Naive thymus-derived CD4-positive, alpha-beta T cell (primary cell): ENCODE measurements at regions not wholly inside any gene's neighbourhood (a gene's known extent, or its start where the extent isn't known, plus 50 kb on each side); places are given as distances from the start of the nearest gene placed in this dataset.

ENCODE experiments used
- ATAC-seq: fragments of 150-1000 bp; cut with Tn5 transposase; 2 replicates; pipeline ENCODE4 v1.10.0; 2021; ENCODE audit warnings: mild to moderate bottlenecking, moderate library complexity
- CTCF ChIA-PET: fragments of 350-600 bp; sonication (Branson Sonifier 250); formaldehyde crosslinking; loops from one replicate; lab custom pipeline; 2021; ENCODE audit warnings: antibody characterized with exemption; lab: Charles Lee
- POLR2A ChIA-PET: fragments of 350-600 bp; sonication (Branson Sonifier 250); formaldehyde crosslinking; loops from one replicate; lab custom pipeline; 2021; ENCODE audit warnings: antibody characterized with exemption, inconsistent platforms; lab: Charles Lee
- DNase-seq, 9 donors: peaks; one replicate each; pipeline versions ENCODE4 v3.0.0 to v3.0.0-alpha.2; 2020 to 2022; ENCODE audit warnings: mixed read lengths in 1 of 9
- H3K27ac ChIP-seq: one replicate; pipeline ENCODE4 v1.7.0; 2013; ENCODE audit warnings: mild to moderate bottlenecking, low read depth, low read length, moderate library complexity
- H3K27me3 ChIP-seq, 2 donors: one replicate each; pipeline ENCODE4 v1.7.0; 2013; ENCODE audit warnings: low read length in 2 of 2, mild to moderate bottlenecking in 2 of 2, moderate library complexity in 2 of 2; ENCODE audit not compliant: control insufficient read depth in 2 of 2, insufficient read depth in 2 of 2
- H3K36me3 ChIP-seq, 3 experiments: 1 replicate in 2 of 3; 2 replicates in 1 of 3; pipeline ENCODE4 v1.7.0; 2013; ENCODE audit warnings: low read length in 3 of 3, mild to moderate bottlenecking in 3 of 3, moderate library complexity in 1 of 3; ENCODE audit not compliant: insufficient read depth in 3 of 3, control insufficient read depth in 2 of 3
- H3K4me1 ChIP-seq, 2 donors: one replicate each; pipeline ENCODE4 v1.7.0; 2013; ENCODE audit warnings: low read length in 2 of 2, mild to moderate bottlenecking in 2 of 2, moderate library complexity in 1 of 2; ENCODE audit not compliant: control insufficient read depth in 2 of 2, insufficient read depth in 2 of 2
- H3K4me3 ChIP-seq: 2 replicates; pipeline ENCODE4 v1.7.0; 2013; ENCODE audit warnings: mild to moderate bottlenecking, low read length
- H3K9me3 ChIP-seq, 3 experiments: 1 replicate in 2 of 3; 2 replicates in 1 of 3; pipeline ENCODE4 v1.7.0; 2013; ENCODE audit warnings: low read length in 3 of 3; ENCODE audit not compliant: control insufficient read depth in 2 of 3
- H3K27ac Mint-ChIP-seq, 9 donors: one replicate each; pipeline ENCODE4 v1.8.0; 2020 to 2022; ENCODE audit warnings: mixed read lengths in 9 of 9, mild to moderate bottlenecking in 8 of 9, moderate library complexity in 5 of 9, inconsistent platforms in 2 of 9
- H3K27me3 Mint-ChIP-seq, 5 donors: one replicate each; pipeline ENCODE4 v1.8.0; 2021 to 2022; ENCODE audit warnings: mixed read lengths in 5 of 5, mild to moderate bottlenecking in 1 of 5
- H3K36me3 Mint-ChIP-seq, 5 donors: one replicate each; pipeline ENCODE4 v1.8.0; 2020 to 2022; ENCODE audit warnings: mixed read lengths in 5 of 5, mild to moderate bottlenecking in 3 of 5, inconsistent platforms in 1 of 5
- H3K4me1 Mint-ChIP-seq, 7 donors: one replicate each; pipeline ENCODE4 v1.8.0; 2020 to 2022; ENCODE audit warnings: mixed read lengths in 7 of 7, mild to moderate bottlenecking in 3 of 7, inconsistent platforms in 1 of 7
- H3K4me3 Mint-ChIP-seq, 10 donors: one replicate each; pipeline ENCODE4 v1.8.0; 2020 to 2022; ENCODE audit warnings: mild to moderate bottlenecking in 10 of 10, mixed read lengths in 10 of 10, moderate library complexity in 6 of 10, inconsistent platforms in 2 of 10
- H3K9me3 Mint-ChIP-seq, 11 donors: one replicate each; pipeline ENCODE4 v1.8.0; 2020 to 2022; ENCODE audit warnings: mixed read lengths in 11 of 11, mild to moderate bottlenecking in 4 of 11, inconsistent platforms in 1 of 11, moderate library complexity in 1 of 11
- intact Hi-C, 2 donors: fragments of 100-400 bp; cut with micrococcal nuclease; formaldehyde crosslinking; loops; one replicate each; pipeline ENCODE4 v1.15.1; 2023

DNA sequence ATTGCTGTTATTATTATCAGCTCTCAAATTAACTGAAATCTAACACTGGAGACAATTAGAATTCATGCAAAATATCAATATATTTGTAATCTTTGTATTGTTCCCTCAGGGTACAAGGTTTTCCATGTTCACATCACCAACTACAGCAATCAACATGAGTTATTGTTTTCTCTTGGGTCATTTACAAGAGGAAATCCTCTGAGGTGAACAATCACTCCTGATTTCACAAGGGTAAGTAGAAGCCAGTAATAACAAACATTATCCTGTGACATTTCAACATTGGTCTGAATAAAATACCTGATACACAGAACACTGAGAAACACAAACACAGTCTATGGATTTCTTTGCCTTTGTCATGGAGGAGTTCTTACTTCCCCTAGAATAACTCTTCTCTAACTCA lies 174.0 kb downstream of the SUCNR1 start:
- H3K9me3 ChIP-seq = no peaks in the 10 kb centered on the region
- no peaks in the 10 kb centered on the region for H3K4me1 Mint-ChIP-seq
- H3K4me3 ChIP-seq = no peak overlapping the region
- intact Hi-C loops = no loop called here
- ChIA-PET CTCF (no interaction called here), POLR2A (no interaction called here)
- H3K36me3 Mint-ChIP-seq = peaks cover 0 to 3% (median 0%) of the 10 kb centered on the region in 5 donors
- no peak overlapping the region for H3K27ac Mint-ChIP-seq
- no peaks in the 10 kb centered on the region for H3K36me3 ChIP-seq
- peaks cover 0 to 23% (median 0%) of the 10 kb centered on the region in 5 donors for H3K27me3 Mint-ChIP-seq
- no peaks in the 10 kb centered on the region for H3K4me1 ChIP-seq
- DNase-seq (no peak), ATAC-seq (no peak)
- H3K27ac ChIP-seq = no peak overlapping the region
- peaks cover 0 to 2% (median 0%) of the 10 kb centered on the region in 11 donors for H3K9me3 Mint-ChIP-seq
- no peaks in the 10 kb centered on the region for H3K27me3 ChIP-seq
- H3K4me3 Mint-ChIP-seq = no peak overlapping the region

DNA sequence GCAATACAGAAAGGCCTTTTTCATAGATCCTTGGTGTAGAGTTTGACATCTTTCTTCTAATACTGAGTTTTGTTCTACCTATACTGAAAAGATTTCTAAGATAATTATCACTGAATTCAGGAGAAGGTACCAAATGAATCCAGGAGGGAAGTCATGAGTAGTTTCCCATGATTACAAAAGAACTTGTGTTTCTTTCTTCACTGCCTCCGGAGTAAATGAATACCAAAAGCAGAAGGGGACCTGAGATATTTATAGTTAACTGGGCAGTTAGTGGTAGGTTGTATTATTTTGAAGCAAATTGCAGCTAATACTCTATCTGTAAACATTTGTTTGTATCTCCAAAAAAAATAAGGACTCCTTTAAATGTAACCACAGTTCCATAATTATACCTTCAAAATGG lies 175.4 kb downstream of the SUCNR1 start:
- H3K9me3 ChIP-seq = no peaks in the 10 kb centered on the region
- CTCF ChIA-PET = no interaction called here
- Mint-ChIP-seq H3K9me3 (peaks cover 0 to 2% (median 0%) of the 10 kb centered on the region in 11 donors), H3K27me3 (peaks cover 0 to 28% (median 0%) of the 10 kb centered on the region in 5 donors), H3K36me3 (peaks cover 0 to 3% (median 0%) of the 10 kb centered on the region in 5 donors), H3K4me3 (no peak overlapping the region), H3K27ac (no peak overlapping the region), H3K4me1 (no peaks in the 10 kb centered on the region)
- intact Hi-C loops = no loop called here
- H3K4me1 ChIP-seq = no peaks in the 10 kb centered on the region
- POLR2A ChIA-PET = no interaction called here
- no peak overlapping the region for H3K27ac ChIP-seq
- no peaks in the 10 kb centered on the region for H3K36me3 ChIP-seq
- ATAC-seq (no peak), DNase-seq (no peak)
- H3K4me3 ChIP-seq = no peak overlapping the region
- no peaks in the 10 kb centered on the region for H3K27me3 ChIP-seq

DNA sequence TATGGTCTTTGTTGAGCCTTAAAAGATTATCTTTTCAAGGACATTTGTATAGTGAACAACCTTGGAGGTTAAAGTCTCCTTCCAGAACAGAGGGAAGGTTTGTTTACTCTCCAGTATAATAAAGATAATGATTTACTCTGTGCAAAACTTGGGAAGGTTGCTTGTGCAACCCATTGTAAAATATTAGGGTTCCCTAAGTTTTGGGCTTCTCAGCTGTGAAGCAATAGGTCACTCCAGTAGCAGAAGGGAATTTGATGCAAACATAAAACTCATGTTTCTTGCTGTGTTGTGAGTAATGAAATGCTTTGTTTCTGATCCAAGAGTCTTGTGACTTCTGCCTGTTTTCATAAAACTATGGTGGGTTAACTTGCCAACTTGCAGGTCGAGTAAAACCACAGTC lies 177.5 kb downstream of the SUCNR1 start:
- intact Hi-C loops = no loop called here
- Histone ChIP-seq H3K4me3 (no peak overlapping the region), H3K27me3 (no peaks in the 10 kb centered on the region), H3K4me1 (no peaks in the 10 kb centered on the region), H3K36me3 (no peaks in the 10 kb centered on the region), H3K9me3 (no peaks in the 10 kb centered on the region), H3K27ac (no peak overlapping the region)
- CTCF ChIA-PET = no interaction called here
- ATAC-seq = no peak
- H3K27me3 Mint-ChIP-seq = peaks cover 0 to 27% (median 0%) of the 10 kb centered on the region in 5 donors
- no peak for DNase-seq
- H3K4me3 Mint-ChIP-seq = no peak overlapping the region
- POLR2A ChIA-PET = no interaction called here
- H3K36me3 Mint-ChIP-seq = peaks cover 0 to 3% (median 0%) of the 10 kb centered on the region in 5 donors
- peaks cover 0 to 2% (median 0%) of the 10 kb centered on the region in 11 donors for H3K9me3 Mint-ChIP-seq
- H3K27ac Mint-ChIP-seq = no peak overlapping the region
- no peaks in the 10 kb centered on the region for H3K4me1 Mint-ChIP-seq

DNA sequence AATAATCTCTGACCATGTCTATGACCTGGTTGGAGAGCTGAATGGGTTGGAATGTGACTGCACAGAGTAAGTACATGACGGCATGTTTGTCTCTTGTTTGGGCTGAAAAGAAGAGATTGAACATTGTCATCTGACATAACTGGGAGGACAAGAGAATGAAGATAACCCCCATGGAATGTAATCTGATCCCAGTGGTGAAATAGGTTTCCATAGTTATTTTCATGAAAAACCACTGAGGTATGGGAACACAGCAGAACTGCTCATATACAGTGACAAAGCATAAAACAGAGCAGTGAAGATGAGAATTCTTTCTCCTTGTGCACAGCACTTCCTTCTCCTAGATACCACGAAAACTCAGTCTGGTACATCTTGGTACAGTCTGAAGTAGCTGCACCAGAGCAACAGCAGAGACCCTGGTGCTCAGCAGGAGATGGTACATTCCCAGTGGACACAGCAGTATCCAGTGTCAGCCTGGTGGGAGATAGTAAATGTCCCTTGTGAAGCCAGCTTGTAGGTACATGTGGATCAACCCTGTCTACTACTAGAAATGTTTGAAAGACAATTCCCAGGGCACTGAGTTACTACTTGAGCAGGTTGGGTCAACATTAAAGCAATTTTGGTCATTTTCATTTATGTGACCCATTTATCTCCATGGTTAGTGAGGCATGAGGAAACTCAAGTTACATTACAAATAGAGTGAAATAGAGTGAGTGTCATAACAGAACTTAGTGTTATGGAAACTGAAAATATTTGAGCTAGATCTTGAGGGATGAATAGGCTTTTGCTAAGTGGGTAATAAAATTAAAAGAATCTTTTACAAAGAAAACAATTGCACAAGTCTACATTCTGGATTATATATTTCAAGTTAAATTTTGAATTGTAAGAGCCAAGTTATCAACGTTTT lies 178.3 kb downstream of the SUCNR1 start:
- CTCF ChIA-PET = interaction anchor here (0.6 kb wide), 1 partner anchor 1763 kb away, joined by 3 read pairs; no protein-coding TSS in a partner anchor
- no peak overlapping the region for H3K4me3 ChIP-seq
- H3K9me3 ChIP-seq = no peaks in the 10 kb centered on the region
- no peak overlapping the region for H3K4me3 Mint-ChIP-seq
- H3K27me3 Mint-ChIP-seq = peaks cover 0 to 27% (median 0%) of the 10 kb centered on the region in 5 donors
- ATAC-seq (no peak), DNase-seq (no peak)
- H3K27me3 ChIP-seq = no peaks in the 10 kb centered on the region
- H3K9me3 Mint-ChIP-seq = peaks cover 0 to 2% (median 0%) of the 10 kb centered on the region in 11 donors
- POLR2A ChIA-PET = no interaction called here
- H3K27ac Mint-ChIP-seq = no peak overlapping the region
- no peak overlapping the region for H3K27ac ChIP-seq
- H3K36me3 ChIP-seq = no peaks in the 10 kb centered on the region
- intact Hi-C loops = no loop called here
- no peaks in the 10 kb centered on the region for H3K4me1 ChIP-seq
- H3K4me1 Mint-ChIP-seq = peaks cover 0 to 3% (median 0%) of the 10 kb centered on the region in 7 donors
- H3K36me3 Mint-ChIP-seq = peaks cover 0 to 3% (median 0%) of the 10 kb centered on the region in 5 donors

DNA sequence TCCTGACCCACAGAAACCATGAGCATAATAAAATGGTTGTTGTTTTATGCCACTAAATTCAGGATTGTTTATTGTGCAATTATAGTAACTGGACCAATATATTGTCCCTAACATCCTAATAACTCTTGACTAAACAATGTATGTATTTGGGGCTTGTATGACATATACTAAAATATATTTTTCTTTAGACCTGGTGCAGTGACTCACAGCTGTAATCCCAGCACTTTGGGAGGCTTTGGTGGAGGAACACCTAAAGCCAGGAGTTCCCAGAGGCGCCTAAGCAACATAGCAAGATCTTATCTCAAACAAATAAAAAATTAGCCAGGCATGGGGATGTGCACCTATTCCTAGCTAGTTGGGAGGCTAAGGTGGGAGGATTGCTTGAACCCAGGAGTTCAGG lies 180.4 kb downstream of the SUCNR1 start:
- Histone ChIP-seq H3K27me3 (no peaks in the 10 kb centered on the region), H3K27ac (no peak overlapping the region), H3K36me3 (no peaks in the 10 kb centered on the region), H3K4me1 (no peaks in the 10 kb centered on the region), H3K4me3 (no peak overlapping the region), H3K9me3 (no peaks in the 10 kb centered on the region)
- DNase-seq (no peak), ATAC-seq (no peak)
- peaks cover 0 to 37% (median 0%) of the 10 kb centered on the region in 5 donors for H3K27me3 Mint-ChIP-seq
- peaks cover 0 to 4% (median 0%) of the 10 kb centered on the region in 7 donors for H3K4me1 Mint-ChIP-seq
- peaks cover 0 to 4% (median 0%) of the 10 kb centered on the region in 11 donors for H3K9me3 Mint-ChIP-seq
- ChIA-PET CTCF (no interaction called here), POLR2A (no interaction called here)
- H3K27ac Mint-ChIP-seq = no peak overlapping the region
- peaks cover 0 to 3% (median 0%) of the 10 kb centered on the region in 5 donors for H3K36me3 Mint-ChIP-seq
- no peak overlapping the region for H3K4me3 Mint-ChIP-seq
- intact Hi-C loops = no loop called here

DNA sequence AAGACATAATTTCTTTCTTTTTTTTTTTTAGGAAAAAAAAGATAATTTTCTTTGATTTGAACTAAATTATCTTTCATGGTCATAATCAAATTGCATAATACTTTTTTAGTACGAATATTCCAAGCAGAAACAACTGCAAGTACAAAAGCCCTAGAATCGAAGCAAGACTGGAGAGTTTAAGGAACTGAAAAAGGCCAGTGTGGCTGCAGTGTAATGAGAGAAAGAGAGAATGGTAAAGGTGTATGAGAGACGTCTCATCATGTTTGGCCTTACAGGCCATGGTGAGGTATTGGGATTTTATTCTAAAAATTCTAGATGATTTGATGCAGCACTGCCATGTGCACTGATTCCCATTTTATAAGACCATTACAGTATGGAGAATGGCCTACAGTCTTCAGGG lies 180.9 kb downstream of the SUCNR1 start:
- intact Hi-C loops = no loop called here
- DNase-seq (no peak), ATAC-seq (no peak)
- no peak overlapping the region for H3K27ac ChIP-seq
- ChIA-PET POLR2A (no interaction called here), CTCF (interaction anchor here (0.7 kb wide), 1 partner anchor 9 kb away, joined by 3 read pairs; no protein-coding TSS in a partner anchor)
- H3K36me3 Mint-ChIP-seq = peaks cover 0 to 3% (median 0%) of the 10 kb centered on the region in 5 donors
- H3K27me3 Mint-ChIP-seq = peaks cover 0 to 41% (median 0%) of the 10 kb centered on the region in 5 donors
- H3K27me3 ChIP-seq = no peaks in the 10 kb centered on the region
- H3K4me1 ChIP-seq = no peaks in the 10 kb centered on the region
- H3K4me3 ChIP-seq = no peak overlapping the region
- no peaks in the 10 kb centered on the region for H3K9me3 ChIP-seq
- H3K4me1 Mint-ChIP-seq = peaks cover 0 to 4% (median 0%) of the 10 kb centered on the region in 7 donors
- H3K36me3 ChIP-seq = no peaks in the 10 kb centered on the region
- no peak overlapping the region for H3K27ac Mint-ChIP-seq
- H3K4me3 Mint-ChIP-seq = no peak overlapping the region
- H3K9me3 Mint-ChIP-seq = peaks cover 0 to 4% (median 0%) of the 10 kb centered on the region in 11 donors
